ENCODE measurements at regions not wholly inside any gene's neighbourhood (a gene's known extent, or its start where the extent isn't known, plus 50 kb on each side); places are given as distances from the start of the nearest gene placed in this dataset.
"Not testable (repeated sequence)": the region's sequence is repeated elsewhere in the genome, so short reads cannot be mapped to it uniquely, and the experiment has no call there.

DNA sequence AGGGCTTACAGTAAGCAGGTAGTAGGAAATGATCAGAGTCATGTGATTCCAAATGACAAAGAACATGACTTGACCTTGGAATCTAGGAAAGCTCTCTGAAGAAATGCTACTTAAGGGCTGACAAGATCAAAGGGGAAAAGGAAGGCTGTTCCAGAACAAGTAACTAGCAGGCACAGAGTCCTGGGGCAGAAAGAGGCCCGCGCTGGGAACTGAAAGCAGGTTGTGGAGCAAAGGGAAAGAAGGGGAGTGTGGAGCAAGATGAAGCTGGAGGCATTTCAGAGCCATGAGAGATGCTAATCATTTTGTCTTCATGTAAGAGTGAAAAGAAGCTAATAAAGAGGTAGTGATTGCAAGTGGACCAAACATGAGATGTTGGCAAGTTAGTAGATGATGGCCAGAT is 397.5 kb downstream of the DTWD2 start:
- Histone ChIP-seq H3K36me3 (ENCODE audit: control insufficient read depth, insufficient read depth, low read length) (no peaks in the 10 kb centered on the region), H3K4me3 (ENCODE audit: low read depth, low read length) (no peak overlapping the region), H3K27me3 (ENCODE audit: control insufficient read depth, insufficient read depth, low read length) (no peaks in the 10 kb centered on the region)
- TF ChIP-seq, protein P1, sequence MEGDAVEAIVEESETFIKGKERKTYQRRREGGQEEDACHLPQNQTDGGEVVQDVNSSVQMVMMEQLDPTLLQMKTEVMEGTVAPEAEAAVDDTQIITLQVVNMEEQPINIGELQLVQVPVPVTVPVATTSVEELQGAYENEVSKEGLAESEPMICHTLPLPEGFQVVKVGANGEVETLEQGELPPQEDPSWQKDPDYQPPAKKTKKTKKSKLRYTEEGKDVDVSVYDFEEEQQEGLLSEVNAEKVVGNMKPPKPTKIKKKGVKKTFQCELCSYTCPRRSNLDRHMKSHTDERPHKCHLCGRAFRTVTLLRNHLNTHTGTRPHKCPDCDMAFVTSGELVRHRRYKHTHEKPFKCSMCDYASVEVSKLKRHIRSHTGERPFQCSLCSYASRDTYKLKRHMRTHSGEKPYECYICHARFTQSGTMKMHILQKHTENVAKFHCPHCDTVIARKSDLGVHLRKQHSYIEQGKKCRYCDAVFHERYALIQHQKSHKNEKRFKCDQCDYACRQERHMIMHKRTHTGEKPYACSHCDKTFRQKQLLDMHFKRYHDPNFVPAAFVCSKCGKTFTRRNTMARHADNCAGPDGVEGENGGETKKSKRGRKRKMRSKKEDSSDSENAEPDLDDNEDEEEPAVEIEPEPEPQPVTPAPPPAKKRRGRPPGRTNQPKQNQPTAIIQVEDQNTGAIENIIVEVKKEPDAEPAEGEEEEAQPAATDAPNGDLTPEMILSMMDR (IDR thresholded peaks at IDR 0.05; ENCODE audit: insufficient read depth, low read length, poor library complexity, severe bottlenecking), result no peak
- DNase-seq (ENCODE audit: low read depth), result no peak

DNA sequence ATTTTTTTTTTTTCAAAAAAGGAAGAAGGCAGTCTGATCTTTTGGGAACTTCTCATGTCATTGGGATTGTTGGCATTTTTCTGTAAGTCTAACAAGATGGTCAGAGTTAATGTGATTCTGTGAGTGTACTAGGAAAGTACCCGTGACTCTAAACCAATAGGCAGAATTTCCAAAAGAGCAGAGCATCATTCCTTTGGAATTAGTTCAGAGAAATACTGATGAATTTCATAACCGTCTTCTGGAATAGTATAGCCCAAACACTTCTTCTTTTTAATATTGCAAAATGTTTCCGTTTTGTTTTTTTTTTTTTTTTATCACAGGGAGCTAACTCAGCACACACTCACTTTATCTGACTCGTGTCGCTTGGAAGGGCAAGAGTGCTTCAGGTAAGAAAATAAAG is 407.4 kb downstream of the DTWD2 start:
- Histone ChIP-seq H3K27me3 (ENCODE audit: control insufficient read depth, insufficient read depth, low read length) (no peaks in the 10 kb centered on the region), H3K4me3 (ENCODE audit: low read depth, low read length) (no peak overlapping the region), H3K36me3 (ENCODE audit: control insufficient read depth, insufficient read depth, low read length) (no peaks in the 10 kb centered on the region)
- DNase-seq (ENCODE audit: low read depth), result no peak
- TF ChIP-seq, protein P1 (IDR thresholded peaks at IDR 0.05; ENCODE audit: insufficient read depth, low read length, poor library complexity, severe bottlenecking), result no peak

DNA sequence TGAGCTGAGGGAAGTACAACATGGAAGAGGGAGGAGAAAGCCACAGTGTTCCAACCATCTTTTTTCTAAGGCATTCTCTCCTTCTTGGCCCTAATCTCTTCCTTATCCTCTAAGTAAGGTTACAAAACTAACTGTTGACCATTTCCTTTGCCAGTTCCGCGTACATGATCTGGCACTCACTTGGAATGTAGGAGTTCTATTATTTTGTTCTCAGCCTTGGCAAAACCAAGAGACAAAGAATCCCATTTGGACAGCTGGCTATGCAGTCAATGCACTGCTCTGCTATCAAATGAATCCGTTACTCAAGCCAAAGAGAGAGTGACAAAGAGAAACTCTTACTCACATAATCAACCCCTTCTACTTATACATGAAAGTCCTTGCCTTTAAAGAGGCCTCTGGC is 410.3 kb downstream of the DTWD2 start:
- H3K4me3 ChIP-seq (ENCODE audit: low read depth, low read length), result no peak overlapping the region
- H3K27me3 ChIP-seq (ENCODE audit: control insufficient read depth, insufficient read depth, low read length), result no peaks in the 10 kb centered on the region
- DNase-seq (ENCODE audit: low read depth), result no peak
- TF ChIP-seq, protein P1 (IDR thresholded peaks at IDR 0.05; ENCODE audit: insufficient read depth, low read length, poor library complexity, severe bottlenecking), result no peak
- H3K36me3 ChIP-seq (ENCODE audit: control insufficient read depth, insufficient read depth, low read length), result no peaks in the 10 kb centered on the region

DNA sequence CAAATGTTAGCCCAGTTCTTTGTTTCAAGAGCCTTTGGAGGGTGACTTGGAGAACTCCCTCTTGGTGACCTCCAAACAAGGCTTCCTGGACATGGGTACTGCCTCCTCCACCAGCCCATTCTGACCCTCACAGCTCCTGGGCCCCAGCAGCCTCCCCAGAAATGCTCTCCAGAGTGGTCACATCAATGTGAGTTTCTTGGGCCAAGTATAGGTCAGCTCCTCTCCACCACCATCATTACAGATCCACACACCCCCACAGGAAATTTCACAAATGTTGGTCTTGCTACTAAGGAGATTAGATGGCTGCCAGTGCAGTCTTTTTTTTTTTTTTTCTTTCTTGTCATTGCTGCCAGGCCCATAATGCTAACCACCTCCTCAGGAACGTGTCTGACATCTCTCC is 410.7 kb downstream of the DTWD2 start:
- TF ChIP-seq, protein P1 (IDR thresholded peaks at IDR 0.05; ENCODE audit: insufficient read depth, low read length, poor library complexity, severe bottlenecking), result no peak
- Histone ChIP-seq H3K27me3 (ENCODE audit: control insufficient read depth, insufficient read depth, low read length) (no peaks in the 10 kb centered on the region), H3K4me3 (ENCODE audit: low read depth, low read length) (no peak overlapping the region), H3K36me3 (ENCODE audit: control insufficient read depth, insufficient read depth, low read length) (no peaks in the 10 kb centered on the region)
- DNase-seq (ENCODE audit: low read depth), result no peak

DNA sequence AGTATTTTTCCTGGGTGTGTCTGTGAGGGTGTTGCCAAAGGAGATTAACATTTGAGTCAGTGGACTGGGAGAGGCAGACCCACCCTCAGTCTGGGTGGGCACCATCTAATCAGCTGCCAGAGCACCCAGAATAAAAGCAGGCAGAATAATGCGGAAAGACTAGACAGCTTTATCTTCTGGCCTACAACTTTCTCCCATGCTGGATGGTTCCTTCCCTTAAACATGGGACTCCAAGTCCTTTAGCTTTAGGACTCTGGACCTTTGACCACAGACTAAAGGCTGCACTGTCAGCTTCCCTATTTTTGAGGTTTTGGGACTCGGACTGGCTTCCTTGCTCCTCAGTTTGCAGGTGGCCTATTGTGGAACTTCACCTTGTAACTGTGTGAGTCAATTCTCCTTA is 418.1 kb downstream of the DTWD2 start:
- not testable (repeated sequence) for H3K27me3 ChIP-seq (ENCODE audit: control insufficient read depth, insufficient read depth, low read length); DNase-seq (ENCODE audit: low read depth); H3K4me3 ChIP-seq (ENCODE audit: low read depth, low read length); H3K36me3 ChIP-seq (ENCODE audit: control insufficient read depth, insufficient read depth, low read length)

DNA sequence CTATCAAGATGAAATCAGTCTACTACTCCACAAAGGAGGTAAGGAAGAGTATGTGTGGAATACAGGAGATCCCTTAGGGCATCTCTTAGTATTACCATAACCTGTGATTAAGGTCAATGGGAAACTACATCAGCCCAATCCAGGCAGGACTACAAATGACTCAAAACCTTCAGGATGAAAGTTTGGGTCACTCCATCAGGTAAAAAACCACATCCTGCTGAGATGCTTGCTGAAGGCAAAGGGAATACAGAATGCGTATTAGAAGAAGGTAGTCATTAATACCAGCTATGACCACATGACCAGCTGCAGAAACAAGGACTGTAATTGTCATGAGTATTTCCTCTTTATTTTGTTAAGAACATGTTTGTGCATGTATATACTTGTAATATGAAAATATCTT is 418.8 kb downstream of the DTWD2 start:
- H3K36me3 ChIP-seq (ENCODE audit: control insufficient read depth, insufficient read depth, low read length); DNase-seq (ENCODE audit: low read depth); H3K4me3 ChIP-seq (ENCODE audit: low read depth, low read length); H3K27me3 ChIP-seq (ENCODE audit: control insufficient read depth, insufficient read depth, low read length): not testable (repeated sequence)

DNA sequence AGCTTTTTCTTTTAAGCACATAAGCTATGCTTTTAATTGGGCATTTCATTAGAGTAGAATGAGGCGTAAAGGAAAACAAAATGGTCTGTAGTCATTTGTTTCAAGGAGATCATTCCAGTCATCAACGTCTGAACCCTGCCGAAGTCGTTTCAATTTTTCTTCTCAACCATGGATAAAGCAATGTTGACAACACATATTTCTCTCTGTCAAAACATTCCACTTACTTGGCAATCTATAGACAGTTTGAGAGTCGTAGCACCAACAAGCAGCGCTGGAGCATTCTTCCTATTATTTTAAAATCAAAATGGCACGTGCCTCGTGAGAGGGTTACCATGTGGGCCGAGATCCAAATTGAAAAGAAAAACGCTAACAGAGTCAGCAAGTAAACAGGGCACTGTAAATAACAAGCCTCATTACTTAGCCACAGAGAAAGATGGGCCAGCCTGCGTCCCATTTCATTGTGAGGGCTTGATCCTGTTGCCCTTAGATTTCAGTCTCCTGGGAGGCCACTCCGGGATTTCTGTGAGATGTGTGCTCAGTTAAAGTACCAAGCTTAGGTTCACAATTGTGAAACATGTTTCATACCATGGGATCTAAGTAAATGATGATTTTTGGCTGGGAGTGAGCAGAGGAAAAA is 422.9 kb downstream of the DTWD2 start:
- H3K27me3 ChIP-seq (ENCODE audit: control insufficient read depth, insufficient read depth, low read length), result no peaks in the 10 kb centered on the region
- no peaks in the 10 kb centered on the region for H3K36me3 ChIP-seq (ENCODE audit: control insufficient read depth, insufficient read depth, low read length)
- no peak overlapping the region for H3K4me3 ChIP-seq (ENCODE audit: low read depth, low read length)
- no peak for DNase-seq (ENCODE audit: low read depth)
- TF ChIP-seq, protein P1 (IDR thresholded peaks at IDR 0.05; ENCODE audit: insufficient read depth, low read length, poor library complexity, severe bottlenecking), result no peak

Data from kidney epithelial cell (primary cell).